ENCODE measurements at regions not wholly inside any gene's neighbourhood (a gene's known extent, or its start where the extent isn't known, plus 50 kb on each side); places are given as distances from the start of the nearest gene placed in this dataset.
"Not testable (repeated sequence)": the region's sequence is repeated elsewhere in the genome, so short reads cannot be mapped to it uniquely, and the experiment has no call there.

GRCh38 chr9:13035822-13036221 lies 243.7 kb downstream of the MPDZ start:
- Histone ChIP-seq H2AFZ (ENCODE audit: low read depth, low read length) (no peak overlapping the region), H3K4me2 (ENCODE audit: low read length) (no peak overlapping the region), H3K27ac (ENCODE audit: low read length) (no peak overlapping the region), H3K9me2 (ENCODE audit: insufficient read depth, low read length) (no peaks in the 10 kb centered on the region), H3K79me2 (replicated peaks; ENCODE audit: insufficient read depth, low read length) (no peaks in the 10 kb centered on the region), H3K9me3 (ENCODE audit: low read length) (no peaks in the 10 kb centered on the region), H3K27me3 (ENCODE audit: insufficient read depth, low read depth, low read length) (no peaks in the 10 kb centered on the region), H3K9ac (ENCODE audit: low read length) (no peak overlapping the region), H3F3A (ENCODE audit: insufficient read depth, low read length, poor library complexity, severe bottlenecking) (no peaks in the 10 kb centered on the region), H4K20me1 (ENCODE audit: insufficient read depth) (no peaks in the 10 kb centered on the region), H3K4me3 (ENCODE audit: low read length) (no peak overlapping the region), H3K36me3 (ENCODE audit: insufficient read depth, low read length) (no peaks in the 10 kb centered on the region)
- TF ChIP-seq RAD21 (conservative IDR thresholded peaks at IDR 0.05), result no peak
- TF ChIP-seq CTCF (IDR thresholded peaks at IDR 0.05; ENCODE audit: poor library complexity, severe bottlenecking), result no peak
- TF ChIP-seq TAF1 (IDR thresholded peaks at IDR 0.05; ENCODE audit: low read depth), result no peak
- no peak for TF ChIP-seq EZH2 (IDR thresholded peaks at IDR 0.05; ENCODE audit: borderline replicate concordance, insufficient read depth, low read length, poor library complexity, severe bottlenecking)
- TF ChIP-seq EP300 (conservative IDR thresholded peaks at IDR 0.05; ENCODE audit: poor library complexity, severe bottlenecking), result no peak
- no peak for TF ChIP-seq SMC3 (conservative IDR thresholded peaks at IDR 0.05; ENCODE audit: poor library complexity)

- H3K9ac ChIP-seq (ENCODE audit: low read length); H3K9me2 ChIP-seq (ENCODE audit: insufficient read depth, low read length); H4K20me1 ChIP-seq (ENCODE audit: insufficient read depth); H2AFZ ChIP-seq (ENCODE audit: low read depth, low read length); H3K4me2 ChIP-seq (ENCODE audit: low read length); H3F3A ChIP-seq (ENCODE audit: insufficient read depth, low read length, poor library complexity, severe bottlenecking); H3K4me3 ChIP-seq (ENCODE audit: low read length); H3K79me2 ChIP-seq (replicated peaks; ENCODE audit: insufficient read depth, low read length); H3K9me3 ChIP-seq (ENCODE audit: low read length); H3K27ac ChIP-seq (ENCODE audit: low read length); H3K27me3 ChIP-seq (ENCODE audit: insufficient read depth, low read depth, low read length); H3K36me3 ChIP-seq (ENCODE audit: insufficient read depth, low read length): not testable (repeated sequence)
These were observed 241.7 kb downstream of the MPDZ start for GRCh38 chr9:13037808-13038207.

GRCh38 chr9:13047827-13048587 lies 231.5 kb downstream of the MPDZ start:
- Histone ChIP-seq H2AFZ (ENCODE audit: low read depth, low read length) (no peak overlapping the region), H3K4me3 (ENCODE audit: low read length) (no peak overlapping the region), H3K27ac (ENCODE audit: low read length) (no peak overlapping the region), H3K79me2 (replicated peaks; ENCODE audit: insufficient read depth, low read length) (no peaks in the 10 kb centered on the region), H3K9me2 (ENCODE audit: insufficient read depth, low read length) (no peaks in the 10 kb centered on the region), H3K9me3 (ENCODE audit: low read length) (no peaks in the 10 kb centered on the region), H3K9ac (ENCODE audit: low read length) (no peak overlapping the region), H3F3A (ENCODE audit: insufficient read depth, low read length, poor library complexity, severe bottlenecking) (no peaks in the 10 kb centered on the region), H4K20me1 (ENCODE audit: insufficient read depth) (no peaks in the 10 kb centered on the region), H3K27me3 (ENCODE audit: insufficient read depth, low read depth, low read length) (no peaks in the 10 kb centered on the region), H3K4me2 (ENCODE audit: low read length) (no peak overlapping the region), H3K36me3 (ENCODE audit: insufficient read depth, low read length) (no peaks in the 10 kb centered on the region)
- TF ChIP-seq EP300 (conservative IDR thresholded peaks at IDR 0.05; ENCODE audit: poor library complexity, severe bottlenecking) (no peak), CTCF (IDR thresholded peaks at IDR 0.05; ENCODE audit: poor library complexity, severe bottlenecking) (no peak), TAF1 (IDR thresholded peaks at IDR 0.05; ENCODE audit: low read depth) (no peak), SMC3 (conservative IDR thresholded peaks at IDR 0.05; ENCODE audit: poor library complexity) (no peak), MXI1 (conservative IDR thresholded peaks at IDR 0.05; ENCODE audit: poor library complexity, severe bottlenecking) (no peak), POLR2AphosphoS5 (IDR thresholded peaks at IDR 0.05) (no peak), RAD21 (conservative IDR thresholded peaks at IDR 0.05) (no peak), REST (IDR thresholded peaks at IDR 0.05; ENCODE audit: borderline replicate concordance) (no peak), EZH2 (IDR thresholded peaks at IDR 0.05; ENCODE audit: borderline replicate concordance, insufficient read depth, low read length, poor library complexity, severe bottlenecking) (no peak)

Data from neural cell (in vitro differentiated cells).